ENCODE measurements at regions not wholly inside any gene's neighbourhood (a gene's known extent, or its start where the extent isn't known, plus 50 kb on each side); places are given as distances from the start of the nearest gene placed in this dataset.

DNA sequence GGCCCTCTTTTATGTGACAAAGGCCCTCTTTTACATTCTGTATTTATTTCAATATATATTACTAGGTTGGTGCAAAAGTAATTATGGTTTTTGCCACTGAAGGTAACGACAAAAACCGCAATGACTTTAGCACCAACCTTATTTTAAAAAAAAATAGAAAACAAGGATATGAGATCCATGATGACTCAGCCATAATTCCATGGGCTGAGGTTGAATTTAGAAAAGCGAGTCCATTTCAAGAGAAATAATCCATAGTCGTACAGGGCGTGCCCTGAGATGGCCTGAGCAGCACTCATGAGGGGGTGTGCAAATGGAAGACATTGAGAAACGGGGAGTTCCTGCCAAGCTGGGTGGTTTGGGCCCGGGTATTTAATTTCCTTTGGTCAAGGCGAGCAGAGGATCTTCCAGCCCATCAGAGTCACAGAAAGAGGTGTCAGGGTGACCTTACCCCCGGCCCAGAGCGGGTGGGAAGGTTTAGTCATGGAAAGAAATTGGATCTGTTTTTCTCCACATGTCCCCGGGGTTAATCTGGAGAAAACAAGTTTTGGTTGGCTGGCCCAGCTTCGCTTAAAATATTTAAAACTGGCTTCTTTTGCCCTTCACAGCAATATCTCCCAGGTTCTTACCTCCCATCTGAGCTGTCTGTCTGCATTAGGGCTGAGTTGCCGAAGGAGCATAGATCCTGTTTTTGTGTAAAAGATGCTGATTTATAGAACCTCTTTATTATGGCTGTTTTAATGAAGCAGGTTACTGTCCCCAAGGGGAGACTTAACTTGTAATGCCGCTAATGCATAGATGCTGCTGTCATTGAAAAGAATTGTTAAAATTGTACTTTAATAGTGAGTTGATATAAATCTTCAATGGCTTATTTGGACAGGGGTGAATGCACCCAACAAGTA is 255.6 kb downstream of the PREX1 start:
- in situ Hi-C loops (cut with HindIII; ENCODE audit: low sequenced_read_pairs), result no loop called here

DNA sequence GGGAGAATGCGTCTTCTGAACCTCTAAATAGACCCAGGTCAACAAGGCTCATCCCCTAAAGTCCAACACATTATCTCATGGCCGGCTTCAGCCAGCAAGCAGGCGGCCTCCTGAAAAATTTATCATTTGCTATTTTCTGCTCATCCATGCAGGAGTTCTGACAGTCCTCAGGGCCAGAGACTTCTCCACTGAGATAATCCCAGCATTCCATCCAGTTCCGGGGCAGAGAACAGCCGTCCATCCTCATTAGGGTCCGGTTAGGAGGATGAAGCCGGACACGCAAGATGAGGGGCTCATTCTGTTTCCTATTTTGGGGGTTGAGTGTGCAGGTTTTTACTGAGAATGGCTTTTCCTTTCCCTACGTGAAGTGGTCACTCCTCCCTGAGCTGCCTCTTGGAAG is 258.1 kb downstream of the PREX1 start:
- in situ Hi-C loops (cut with HindIII; ENCODE audit: low sequenced_read_pairs), result loop anchor here (5.0 kb wide), 1 partner anchor 53 kb away; no protein-coding TSS in a partner anchor

DNA sequence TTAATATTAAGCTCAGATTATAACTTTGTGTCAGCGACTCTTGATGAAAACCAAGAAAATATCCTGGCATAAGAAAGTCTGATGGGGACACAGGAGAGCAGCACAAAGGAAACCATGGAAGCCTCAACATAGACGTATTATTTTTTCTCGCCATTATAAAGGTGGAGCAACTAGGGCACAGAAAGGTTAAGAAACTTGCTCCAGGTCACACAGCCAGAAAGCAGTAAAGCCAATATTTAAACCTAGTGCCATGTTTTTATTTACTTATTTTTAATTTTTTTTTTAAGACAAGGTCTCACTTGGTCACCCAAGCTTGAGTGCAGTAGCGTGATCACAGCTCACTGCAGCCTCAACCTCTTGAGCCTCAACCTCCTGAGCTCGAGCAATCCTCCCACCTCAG is 259.3 kb downstream of the PREX1 start:
- in situ Hi-C loops (cut with HindIII; ENCODE audit: low sequenced_read_pairs), result loop anchor here (5.0 kb wide), 1 partner anchor 54 kb away; no protein-coding TSS in a partner anchor

DNA sequence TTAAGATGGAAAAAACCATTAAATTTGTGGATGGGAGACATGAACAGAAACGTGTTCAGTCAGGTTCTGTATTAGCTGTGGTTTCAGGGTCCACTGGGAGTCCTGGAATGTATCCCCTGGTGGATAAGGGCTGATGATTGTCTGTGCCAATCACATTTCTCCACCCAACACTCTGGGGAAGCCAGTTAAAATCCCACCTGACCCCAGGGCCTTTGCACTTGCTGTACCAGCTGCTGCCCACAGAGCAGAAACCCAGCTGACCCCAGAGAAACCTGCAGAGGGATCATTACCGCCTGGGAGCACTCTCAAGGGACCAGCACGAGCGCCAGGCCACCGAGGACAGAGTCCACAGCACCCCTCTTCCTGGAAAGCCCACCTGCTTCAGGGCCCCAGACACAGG is 260.7 kb downstream of the PREX1 start:
- in situ Hi-C loops (cut with HindIII; ENCODE audit: low sequenced_read_pairs), result loop anchor here (5.0 kb wide), 1 partner anchor 55 kb away; no protein-coding TSS in a partner anchor

DNA sequence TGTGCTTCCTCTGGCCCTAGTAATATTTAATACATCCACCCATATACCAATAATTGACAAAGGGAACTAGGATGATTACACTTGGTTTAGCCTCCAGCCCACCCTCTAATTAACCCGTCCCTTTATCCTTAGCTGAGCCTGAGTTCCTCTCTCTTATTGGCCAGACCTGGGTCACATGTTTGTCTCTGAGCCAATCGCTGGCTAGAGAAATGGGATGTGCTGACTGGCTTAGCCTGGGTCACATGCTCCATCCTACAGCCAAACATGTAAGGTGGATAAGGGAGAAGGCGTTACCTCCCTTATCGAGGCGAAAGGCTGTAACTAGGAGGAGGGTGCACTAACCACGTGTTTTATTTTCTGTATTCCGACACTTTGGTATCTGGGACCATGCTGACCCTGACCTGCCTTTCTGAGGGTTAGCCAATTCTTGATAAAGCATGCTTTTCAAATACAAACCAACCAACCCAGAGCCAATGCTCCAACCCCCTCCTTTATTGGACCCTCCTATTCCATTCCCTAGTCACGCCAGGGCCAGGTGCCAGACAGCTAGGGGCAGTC is 262.7 kb downstream of the PREX1 start:
- in situ Hi-C loops (cut with HindIII; ENCODE audit: low sequenced_read_pairs), result loop anchor here (5.0 kb wide), 1 partner anchor 57 kb away; no protein-coding TSS in a partner anchor

DNA sequence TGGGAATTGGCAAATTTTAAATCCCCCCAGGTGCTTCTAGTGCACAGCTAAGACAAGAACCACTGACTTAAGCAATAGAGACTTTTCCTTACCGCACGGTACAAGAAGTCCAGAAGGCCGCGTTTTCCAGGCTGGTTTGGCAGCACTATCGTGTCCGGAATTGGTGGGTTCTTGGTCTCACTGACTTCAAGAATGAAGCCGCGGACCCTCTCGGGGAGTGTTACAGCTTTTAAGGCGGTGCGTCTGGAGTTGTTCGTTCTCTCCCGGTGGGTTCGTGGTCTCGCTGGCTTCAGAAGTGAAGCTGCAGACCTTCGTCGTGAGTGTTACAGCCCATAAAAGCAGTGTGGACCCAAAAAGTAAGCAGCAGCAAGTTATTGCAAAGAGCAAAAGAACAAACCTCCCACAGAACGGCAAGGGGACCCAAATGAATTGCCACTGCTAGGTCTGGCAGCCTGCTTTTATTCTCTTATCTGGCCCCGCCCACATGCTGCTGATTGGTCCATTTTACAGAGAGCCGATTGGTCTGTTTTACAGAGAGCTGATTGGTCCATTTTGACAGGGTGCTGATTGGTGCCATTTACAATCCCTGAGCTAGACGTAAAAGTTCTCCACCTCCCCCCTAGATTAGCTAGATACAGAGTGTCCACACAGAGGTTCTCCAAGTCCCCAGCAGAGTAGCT is 264.5 kb downstream of the PREX1 start:
- in situ Hi-C loops (cut with HindIII; ENCODE audit: low sequenced_read_pairs), result no loop called here

DNA sequence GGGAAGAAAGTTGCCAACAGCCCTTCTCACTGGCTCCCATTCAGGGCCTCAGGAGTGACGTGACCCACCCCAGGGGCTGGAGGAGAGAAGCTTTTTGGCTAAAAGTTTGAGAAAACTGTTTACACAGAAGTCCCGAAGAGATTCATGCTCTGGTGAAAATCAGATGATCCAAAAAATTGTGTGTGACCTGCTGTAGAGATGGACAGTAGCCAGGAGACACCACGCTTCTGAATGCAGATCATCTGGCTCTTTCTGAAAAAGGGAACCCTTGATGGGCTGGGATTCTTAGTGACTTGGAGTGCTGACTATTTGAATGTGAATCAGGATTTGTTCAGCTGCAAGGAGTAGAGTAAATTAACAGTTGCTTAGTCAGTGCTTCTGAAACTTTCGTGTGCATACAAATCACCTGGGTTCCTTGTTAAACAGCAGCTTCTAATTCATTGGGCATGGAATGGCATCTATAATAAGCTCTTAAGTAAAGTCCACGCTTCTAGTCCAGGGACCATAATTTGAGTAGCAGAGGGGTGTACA is 265.1 kb downstream of the PREX1 start:
- in situ Hi-C loops (cut with HindIII; ENCODE audit: low sequenced_read_pairs), result no loop called here

DNA sequence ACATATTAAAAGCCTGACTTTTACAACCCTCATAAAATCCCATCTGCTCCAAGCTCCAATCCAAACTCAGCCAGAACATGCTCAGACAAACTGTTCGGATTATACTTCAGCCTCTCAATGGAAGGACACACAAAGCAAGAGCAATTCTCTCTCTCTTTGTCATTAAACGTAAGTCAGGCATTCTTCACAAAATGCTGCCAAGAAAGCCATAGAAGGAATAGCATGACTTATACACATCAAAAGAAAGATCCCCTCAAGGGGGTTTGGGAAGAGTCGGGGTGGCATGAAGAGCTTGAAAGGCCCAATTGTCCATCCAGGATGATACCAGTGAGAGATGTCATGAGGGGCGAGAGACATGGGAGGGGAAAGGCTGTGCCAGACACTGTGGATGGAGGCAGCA is 268.9 kb downstream of the PREX1 start:
- in situ Hi-C loops (cut with HindIII; ENCODE audit: low sequenced_read_pairs), result no loop called here

DNA sequence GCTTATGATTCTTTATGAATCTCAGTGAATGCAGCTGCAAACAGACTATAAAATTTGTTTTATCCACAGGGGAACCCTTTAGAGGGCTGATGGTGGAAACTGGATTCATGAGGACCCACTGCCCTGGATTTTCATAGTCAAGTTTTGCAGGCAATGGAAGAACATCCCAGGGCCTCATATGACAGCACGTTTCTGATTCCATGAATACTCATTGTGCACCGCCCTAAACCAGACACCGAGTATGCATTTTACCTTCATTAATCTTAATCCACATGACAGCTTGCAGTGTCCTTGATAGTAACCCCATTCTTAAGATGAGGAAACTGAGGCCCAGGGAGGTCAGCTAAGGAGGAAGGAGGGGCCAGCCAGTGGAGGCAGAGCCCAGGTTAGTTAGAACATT is 270.4 kb downstream of the PREX1 start:
- in situ Hi-C loops (cut with HindIII; ENCODE audit: low sequenced_read_pairs), result no loop called here

DNA sequence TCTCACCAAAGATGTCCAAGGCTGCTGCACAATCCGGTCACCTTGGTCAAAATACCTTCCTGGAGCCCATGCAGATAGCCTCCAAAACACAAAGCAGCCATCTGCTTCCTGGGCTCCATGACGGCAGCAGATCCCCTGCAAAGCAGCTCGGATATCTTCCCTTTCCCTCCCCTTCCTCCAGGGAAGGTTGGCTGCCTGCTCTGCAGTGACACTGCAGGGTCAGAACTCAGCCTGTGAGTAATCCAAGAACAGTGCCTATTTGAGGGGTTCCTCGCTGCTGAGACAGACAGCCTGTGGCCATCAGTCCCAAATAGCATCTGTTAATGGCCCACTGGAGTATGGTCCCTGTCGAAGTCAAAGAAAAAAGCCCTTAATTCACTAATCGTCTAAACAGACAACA is 270.8 kb downstream of the PREX1 start:
- in situ Hi-C loops (cut with HindIII; ENCODE audit: low sequenced_read_pairs), result no loop called here

DNA sequence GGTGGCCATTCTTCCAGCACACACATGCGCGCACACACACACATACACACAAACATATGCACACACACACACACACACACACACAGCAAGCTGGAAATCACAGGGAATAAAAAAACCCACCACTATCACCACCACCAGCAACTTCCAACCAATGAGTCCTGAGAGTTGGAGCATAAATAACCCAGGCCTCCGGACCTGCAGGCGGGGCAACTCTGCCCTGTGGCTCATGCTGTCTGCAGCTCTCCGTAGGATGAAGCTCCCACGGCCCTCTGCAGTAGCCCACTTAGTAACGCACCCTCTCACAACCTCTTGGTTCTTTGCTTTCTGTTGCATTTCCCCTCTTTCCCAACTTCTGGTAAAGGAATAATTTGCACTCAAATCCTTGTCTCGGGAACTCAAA is 275.2 kb downstream of the PREX1 start:
- in situ Hi-C loops (cut with HindIII; ENCODE audit: low sequenced_read_pairs), result no loop called here

DNA sequence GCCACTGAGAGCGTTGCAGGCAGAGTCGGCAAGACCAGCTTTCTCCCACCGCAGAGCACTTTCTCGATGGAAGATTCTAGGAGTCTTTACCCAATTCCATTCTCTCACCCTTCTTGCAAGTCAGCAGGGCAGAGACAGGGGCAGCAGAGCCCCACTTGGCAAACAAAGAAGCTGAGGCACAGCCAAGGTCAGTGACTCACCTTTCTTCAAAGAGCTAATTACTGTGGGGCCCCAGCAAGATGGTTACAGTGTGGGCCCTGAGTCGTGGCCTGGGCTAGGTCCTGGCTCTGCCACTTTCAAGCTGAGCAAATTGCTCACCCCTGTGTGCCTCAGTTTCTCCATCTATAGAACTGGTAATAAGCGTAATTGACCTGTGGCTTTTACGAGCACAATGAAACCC is 277.0 kb downstream of the PREX1 start:
- in situ Hi-C loops (cut with HindIII; ENCODE audit: low sequenced_read_pairs), result no loop called here

DNA sequence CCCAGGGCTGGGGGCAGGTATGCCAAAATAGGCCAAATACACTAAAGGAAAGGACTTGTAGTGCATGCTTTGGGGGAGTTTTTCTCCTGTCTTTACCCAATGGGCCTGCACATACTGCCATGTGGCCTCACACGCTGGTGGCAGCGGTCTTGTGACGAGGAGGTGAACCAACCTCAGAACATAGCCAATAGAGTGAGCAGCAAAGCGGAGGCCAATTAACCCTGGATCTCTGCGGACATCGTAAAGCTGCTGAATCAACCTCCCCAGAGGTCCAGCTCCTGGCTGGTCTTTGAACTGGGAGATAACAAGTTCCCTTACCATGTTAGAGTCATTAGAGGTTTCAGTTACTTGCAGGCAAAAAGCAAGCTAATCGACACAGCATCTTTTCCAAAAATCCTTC is 280.1 kb downstream of the PREX1 start:
- in situ Hi-C loops (cut with HindIII; ENCODE audit: low sequenced_read_pairs), result no loop called here

DNA sequence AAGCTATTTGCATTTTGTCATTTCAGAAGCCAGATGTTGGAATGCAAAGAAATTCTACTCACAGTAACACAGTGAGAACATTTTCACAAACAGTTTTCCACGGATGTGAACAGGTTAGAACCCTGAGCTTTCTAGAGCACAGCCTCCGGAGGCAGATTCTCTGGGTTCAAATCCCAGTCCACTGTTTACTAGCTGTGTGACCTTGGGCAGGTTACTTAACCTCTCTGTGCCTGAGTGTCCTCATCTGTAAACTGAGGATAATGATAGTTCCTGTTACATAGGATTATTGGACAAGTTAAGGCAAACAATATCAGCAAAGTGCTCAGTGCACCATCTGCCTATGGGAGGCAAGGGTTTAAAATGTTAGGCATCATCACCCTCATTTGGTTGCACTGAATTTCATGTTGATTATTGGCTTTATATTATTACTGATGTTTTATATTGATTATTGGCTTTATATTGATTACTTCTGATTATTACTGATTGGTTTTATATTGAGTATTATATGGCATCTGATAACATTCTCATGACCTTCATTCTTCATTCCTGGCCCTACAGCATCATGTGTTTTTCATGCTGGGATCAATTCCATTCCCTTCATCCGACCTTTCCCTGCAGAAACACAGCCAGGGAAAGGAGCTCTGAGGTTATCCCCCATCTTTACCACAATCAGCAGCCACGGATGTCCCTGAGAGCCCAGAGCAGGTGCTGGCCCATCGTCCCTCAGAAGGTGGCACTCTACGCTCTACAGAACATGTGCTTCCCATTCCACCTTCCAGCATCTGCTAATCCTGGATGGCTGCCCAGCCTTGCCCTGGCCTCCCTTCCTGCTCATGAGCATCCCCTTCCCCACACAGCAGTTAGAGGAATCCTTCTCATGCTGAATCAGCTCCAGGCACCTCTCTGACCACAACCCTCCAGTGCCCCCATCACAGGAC is 283.1 kb downstream of the PREX1 start:
- in situ Hi-C loops (cut with HindIII; ENCODE audit: low sequenced_read_pairs), result no loop called here

DNA sequence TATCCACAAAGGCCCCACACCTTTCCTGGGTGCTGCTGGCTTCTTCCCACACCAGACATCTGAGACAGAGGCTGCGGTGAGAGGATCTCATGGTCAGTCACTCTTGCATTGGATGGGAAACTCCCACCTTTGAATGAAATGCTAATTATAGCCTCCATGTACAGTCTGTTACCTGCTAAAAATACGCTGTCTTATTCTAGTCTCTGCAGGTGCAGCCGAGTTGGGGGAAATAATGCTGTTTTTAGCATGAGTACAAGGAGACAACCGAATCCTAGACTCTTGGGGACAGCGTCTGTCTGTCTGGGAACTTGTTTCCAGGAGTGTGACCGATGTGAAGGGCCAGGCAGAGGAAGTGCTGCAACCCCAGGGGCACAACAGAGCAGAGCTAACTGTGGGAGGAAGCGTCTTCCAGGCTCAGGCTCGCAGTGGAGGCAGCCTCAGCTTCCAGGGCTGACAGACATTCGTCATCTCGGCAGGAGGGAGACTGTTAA is 286.2 kb downstream of the PREX1 start:
- in situ Hi-C loops (cut with HindIII; ENCODE audit: low sequenced_read_pairs), result no loop called here

DNA sequence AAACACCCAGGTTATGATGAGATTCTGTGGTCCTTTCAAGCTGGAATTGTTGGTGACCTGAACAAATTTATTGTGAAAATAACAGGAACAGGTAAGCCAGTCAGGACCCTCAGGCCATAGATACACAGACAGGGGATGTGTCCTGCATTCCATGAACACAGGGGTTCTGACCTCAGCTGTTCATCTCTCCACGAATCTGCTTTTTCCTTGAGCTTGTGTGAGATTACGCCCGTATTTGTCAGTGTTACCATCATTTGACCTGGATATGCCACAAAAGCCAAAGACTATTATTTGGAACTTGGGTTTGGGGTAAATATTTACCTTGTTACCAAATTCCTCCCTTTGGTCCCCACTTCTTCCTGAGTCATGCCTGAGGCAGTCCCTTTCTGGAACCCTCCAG is 288.9 kb downstream of the PREX1 start:
- in situ Hi-C loops (cut with HindIII; ENCODE audit: low sequenced_read_pairs), result no loop called here

DNA sequence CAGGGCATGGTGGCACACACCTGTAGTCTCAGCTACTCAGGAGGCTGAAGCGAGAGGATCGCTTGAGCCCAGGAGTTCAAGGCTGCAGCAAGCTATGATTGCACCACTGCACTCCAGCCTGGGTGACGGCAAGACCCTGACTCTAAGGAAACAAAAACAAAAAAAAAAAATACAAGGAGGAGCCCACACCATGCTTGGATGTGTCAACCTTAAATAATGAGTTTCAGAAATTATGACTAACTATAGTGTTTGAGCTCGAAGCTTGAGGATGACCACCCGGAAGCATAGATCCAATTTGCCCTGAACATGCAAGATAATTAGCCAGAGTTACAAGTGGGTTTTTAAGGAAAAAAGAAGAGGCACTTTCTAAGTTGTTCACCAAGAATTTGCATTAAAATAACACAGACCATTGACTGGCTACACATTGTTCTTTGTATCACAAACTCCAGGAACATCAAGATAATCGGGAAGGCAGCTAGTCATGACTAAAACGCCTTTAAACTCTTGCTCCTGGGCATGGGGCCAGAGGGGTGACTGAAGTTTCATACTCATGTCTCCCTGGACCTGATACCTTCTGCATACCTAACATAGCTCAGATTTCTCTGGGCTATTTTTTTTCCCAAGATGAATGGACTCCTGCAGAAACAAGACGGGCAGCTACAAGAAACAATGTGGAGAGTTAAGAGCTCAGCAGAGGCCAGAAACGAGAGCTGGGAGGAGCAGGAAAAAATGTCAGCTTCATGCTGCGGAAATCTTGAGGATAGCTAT is 289.6 kb downstream of the PREX1 start:
- in situ Hi-C loops (cut with HindIII; ENCODE audit: low sequenced_read_pairs), result no loop called here

DNA sequence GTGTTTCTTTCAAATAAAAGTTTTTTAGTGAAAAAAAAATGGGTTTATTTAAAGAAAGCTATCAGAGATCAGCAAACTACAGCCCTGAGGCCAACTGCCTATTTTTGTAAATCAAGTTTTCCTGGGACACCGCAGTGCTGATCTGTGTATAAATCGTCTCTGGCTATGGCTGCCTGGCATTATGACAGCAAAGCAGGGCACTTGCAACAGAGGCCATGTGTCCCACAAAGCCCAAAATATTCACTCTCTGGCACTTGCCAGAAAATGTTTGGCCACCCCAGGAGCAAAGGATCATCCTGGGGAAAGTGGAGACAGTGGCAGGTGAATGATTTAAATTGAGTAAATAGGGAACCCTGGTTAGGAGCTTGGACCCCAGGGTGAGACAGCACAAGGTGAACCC is 291.6 kb downstream of the PREX1 start:
- in situ Hi-C loops (cut with HindIII; ENCODE audit: low sequenced_read_pairs), result no loop called here

DNA sequence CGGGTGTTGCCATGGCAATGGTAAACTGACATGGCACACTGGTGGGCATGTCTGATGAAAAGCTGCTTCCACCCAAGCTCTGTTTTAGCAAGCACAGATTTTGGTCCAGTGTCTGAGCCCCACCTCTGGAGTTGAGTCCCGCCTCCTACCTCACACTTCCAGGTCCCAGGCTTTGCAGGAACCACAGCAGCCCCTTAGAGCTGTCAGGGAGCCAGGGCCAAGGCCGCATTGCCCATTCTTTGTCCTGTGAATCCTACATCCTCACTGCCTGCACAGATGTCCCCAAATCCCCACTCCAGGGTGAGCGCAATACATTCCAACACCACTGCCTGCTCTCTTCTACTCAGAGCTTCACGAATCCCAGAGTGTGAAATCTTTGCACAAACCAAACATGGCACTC is 292.2 kb downstream of the PREX1 start:
- in situ Hi-C loops (cut with HindIII; ENCODE audit: low sequenced_read_pairs), result no loop called here

DNA sequence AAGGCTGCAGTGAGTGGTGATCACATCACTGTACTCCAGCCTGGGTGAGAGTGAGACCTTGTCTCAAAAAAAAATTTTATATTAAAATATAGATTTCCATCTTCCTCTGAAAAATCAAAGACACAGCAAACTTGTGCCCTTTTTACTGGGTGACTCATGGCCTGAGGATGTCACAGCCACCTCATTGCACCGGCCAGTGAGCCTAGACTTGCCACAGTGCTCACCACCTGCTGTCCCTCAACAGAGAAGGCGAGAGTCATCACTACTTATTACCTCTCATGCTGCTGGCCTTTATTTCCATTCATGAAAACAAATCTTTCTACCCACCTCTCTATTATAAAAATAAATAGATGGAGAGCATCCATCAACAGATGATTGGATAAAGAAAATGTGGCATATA is 295.8 kb downstream of the PREX1 start:
- in situ Hi-C loops (cut with HindIII; ENCODE audit: low sequenced_read_pairs), result no loop called here
